SK-N-SH treated with all-trans-retinoic acid at 6 μM for 48 hours (cell line): ENCODE measurements at regions not wholly inside any gene's neighbourhood (a gene's known extent, or its start where the extent isn't known, plus 50 kb on each side); places are given as distances from the start of the nearest gene placed in this dataset.

Source experiments
- BACH2 ChIP-seq: fragments of 250-450 bp; sonication (Bioruptor Pico); IDR thresholded peaks from 2 replicates; pipeline ENCODE4 v1.9.0; 2021; ENCODE audit warnings: mild to moderate bottlenecking, borderline replicate concordance
- CSDC2 ChIP-seq: fragments of 250-450 bp; sonication (Bioruptor Pico); IDR thresholded peaks from 2 replicates; pipeline ENCODE4 v1.5.0; 2020; ENCODE audit warnings: mild to moderate bottlenecking, moderate library complexity
- ESRRG ChIP-seq: fragments of 250-450 bp; sonication (Bioruptor Pico); IDR thresholded peaks from 2 replicates; pipeline ENCODE4 v1.6.1; 2021; ENCODE audit warnings: mild to moderate bottlenecking
- PPARA ChIP-seq: fragments of 250-450 bp; sonication (Bioruptor Pico); IDR thresholded peaks from 2 replicates; pipeline ENCODE4 v1.5.0; 2020; ENCODE audit warnings: mild to moderate bottlenecking, borderline replicate concordance
- RARB ChIP-seq: fragments of 250-450 bp; sonication (Bioruptor Pico); IDR thresholded peaks from 2 replicates; pipeline ENCODE4 v1.8.0; 2021; ENCODE audit warnings: mild to moderate bottlenecking, moderate library complexity
- TCF4 ChIP-seq: fragments of 250-450 bp; sonication (Bioruptor Pico); IDR thresholded peaks from 2 replicates; pipeline ENCODE4 v1.8.0; 2021; ENCODE audit warnings: mild to moderate bottlenecking, moderate library complexity, borderline replicate concordance
- ZC3H10 ChIP-seq: fragments of 250-450 bp; sonication (Bioruptor Pico); IDR thresholded peaks from 2 replicates; pipeline ENCODE4 v1.5.1; 2021; ENCODE audit warnings: mild to moderate bottlenecking, moderate library complexity
- TF ChIP-seq, protein P1 (sequence below): fragments of 250-450 bp; sonication (Bioruptor Pico); IDR thresholded peaks from 2 replicates; pipeline ENCODE4 v1.5.0; 2020; ENCODE audit warnings: mild to moderate bottlenecking, moderate library complexity
- TF ChIP-seq, protein P2 (sequence below): fragments of 250-450 bp; sonication (Bioruptor Pico); IDR thresholded peaks from 2 replicates; pipeline ENCODE4 v1.8.0; 2020; ENCODE audit warnings: mild to moderate bottlenecking, moderate library complexity, borderline replicate concordance
- TF ChIP-seq, protein P3 (sequence below): fragments of 250-450 bp; sonication (Bioruptor Pico); IDR thresholded peaks from 2 replicates; pipeline ENCODE4 v1.5.1; 2020; ENCODE audit warnings: low read depth, mild to moderate bottlenecking, moderate library complexity

GRCh38 chr12:90839346-90839745 lies 115.6 kb downstream of the CCER1 start:
- TF ChIP-seq ESRRG = no peak
- TF ChIP-seq, protein P1, sequence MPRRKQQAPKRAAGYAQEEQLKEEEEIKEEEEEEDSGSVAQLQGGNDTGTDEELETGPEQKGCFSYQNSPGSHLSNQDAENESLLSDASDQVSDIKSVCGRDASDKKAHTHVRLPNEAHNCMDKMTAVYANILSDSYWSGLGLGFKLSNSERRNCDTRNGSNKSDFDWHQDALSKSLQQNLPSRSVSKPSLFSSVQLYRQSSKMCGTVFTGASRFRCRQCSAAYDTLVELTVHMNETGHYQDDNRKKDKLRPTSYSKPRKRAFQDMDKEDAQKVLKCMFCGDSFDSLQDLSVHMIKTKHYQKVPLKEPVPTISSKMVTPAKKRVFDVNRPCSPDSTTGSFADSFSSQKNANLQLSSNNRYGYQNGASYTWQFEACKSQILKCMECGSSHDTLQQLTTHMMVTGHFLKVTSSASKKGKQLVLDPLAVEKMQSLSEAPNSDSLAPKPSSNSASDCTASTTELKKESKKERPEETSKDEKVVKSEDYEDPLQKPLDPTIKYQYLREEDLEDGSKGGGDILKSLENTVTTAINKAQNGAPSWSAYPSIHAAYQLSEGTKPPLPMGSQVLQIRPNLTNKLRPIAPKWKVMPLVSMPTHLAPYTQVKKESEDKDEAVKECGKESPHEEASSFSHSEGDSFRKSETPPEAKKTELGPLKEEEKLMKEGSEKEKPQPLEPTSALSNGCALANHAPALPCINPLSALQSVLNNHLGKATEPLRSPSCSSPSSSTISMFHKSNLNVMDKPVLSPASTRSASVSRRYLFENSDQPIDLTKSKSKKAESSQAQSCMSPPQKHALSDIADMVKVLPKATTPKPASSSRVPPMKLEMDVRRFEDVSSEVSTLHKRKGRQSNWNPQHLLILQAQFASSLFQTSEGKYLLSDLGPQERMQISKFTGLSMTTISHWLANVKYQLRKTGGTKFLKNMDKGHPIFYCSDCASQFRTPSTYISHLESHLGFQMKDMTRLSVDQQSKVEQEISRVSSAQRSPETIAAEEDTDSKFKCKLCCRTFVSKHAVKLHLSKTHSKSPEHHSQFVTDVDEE (CRISPR knock-in tag) = no peak
- TF ChIP-seq ZC3H10 (CRISPR knock-in tag) = no peak
- TF ChIP-seq PPARA (CRISPR knock-in tag) = no peak
- TF ChIP-seq, protein P2, sequence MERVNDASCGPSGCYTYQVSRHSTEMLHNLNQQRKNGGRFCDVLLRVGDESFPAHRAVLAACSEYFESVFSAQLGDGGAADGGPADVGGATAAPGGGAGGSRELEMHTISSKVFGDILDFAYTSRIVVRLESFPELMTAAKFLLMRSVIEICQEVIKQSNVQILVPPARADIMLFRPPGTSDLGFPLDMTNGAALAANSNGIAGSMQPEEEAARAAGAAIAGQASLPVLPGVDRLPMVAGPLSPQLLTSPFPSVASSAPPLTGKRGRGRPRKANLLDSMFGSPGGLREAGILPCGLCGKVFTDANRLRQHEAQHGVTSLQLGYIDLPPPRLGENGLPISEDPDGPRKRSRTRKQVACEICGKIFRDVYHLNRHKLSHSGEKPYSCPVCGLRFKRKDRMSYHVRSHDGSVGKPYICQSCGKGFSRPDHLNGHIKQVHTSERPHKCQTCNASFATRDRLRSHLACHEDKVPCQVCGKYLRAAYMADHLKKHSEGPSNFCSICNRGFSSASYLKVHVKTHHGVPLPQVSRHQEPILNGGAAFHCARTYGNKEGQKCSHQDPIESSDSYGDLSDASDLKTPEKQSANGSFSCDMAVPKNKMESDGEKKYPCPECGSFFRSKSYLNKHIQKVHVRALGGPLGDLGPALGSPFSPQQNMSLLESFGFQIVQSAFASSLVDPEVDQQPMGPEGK (CRISPR knock-in tag) = no peak
- TF ChIP-seq RARB (CRISPR knock-in tag) = no peak
- TF ChIP-seq BACH2 (CRISPR knock-in tag) = no peak
- no peak for TF ChIP-seq TCF4 (CRISPR knock-in tag)
- TF ChIP-seq, protein P3, sequence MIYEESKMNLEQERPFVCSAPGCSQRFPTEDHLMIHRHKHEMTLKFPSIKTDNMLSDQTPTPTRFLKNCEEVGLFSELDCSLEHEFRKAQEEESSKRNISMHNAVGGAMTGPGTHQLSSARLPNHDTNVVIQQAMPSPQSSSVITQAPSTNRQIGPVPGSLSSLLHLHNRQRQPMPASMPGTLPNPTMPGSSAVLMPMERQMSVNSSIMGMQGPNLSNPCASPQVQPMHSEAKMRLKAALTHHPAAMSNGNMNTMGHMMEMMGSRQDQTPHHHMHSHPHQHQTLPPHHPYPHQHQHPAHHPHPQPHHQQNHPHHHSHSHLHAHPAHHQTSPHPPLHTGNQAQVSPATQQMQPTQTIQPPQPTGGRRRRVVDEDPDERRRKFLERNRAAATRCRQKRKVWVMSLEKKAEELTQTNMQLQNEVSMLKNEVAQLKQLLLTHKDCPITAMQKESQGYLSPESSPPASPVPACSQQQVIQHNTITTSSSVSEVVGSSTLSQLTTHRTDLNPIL (CRISPR knock-in tag) = no peak
- TF ChIP-seq CSDC2 (CRISPR knock-in tag) = no peak
